Thyroid gland (tissue), 4 donors: ENCODE measurements at regions not wholly inside any gene's neighbourhood (a gene's known extent, or its start where the extent isn't known, plus 50 kb on each side); places are given as distances from the start of the nearest gene placed in this dataset.

Source experiments
- DNase-seq, 2 donors: peaks; one replicate each; pipeline ENCODE4 v3.0.0-alpha.2; 2019
- H3K27ac ChIP-seq, 3 donors: fragments of 200-600 bp; sonication (generic); 1 replicate in 2 of 3; 2 replicates in 1 of 3; pipeline ENCODE4 v1.5.1; 2016 to 2019; ENCODE audit warnings: mild to moderate bottlenecking in 1 of 3, moderate library complexity in 1 of 3
- H3K27me3 ChIP-seq: fragments of 200-600 bp; sonication (generic); one replicate; pipeline ENCODE4 v1.5.1; 2019
- H3K36me3 ChIP-seq, 2 donors: fragments of 200-600 bp; sonication (generic); one replicate each; pipeline ENCODE4 v1.5.1; 2016 to 2019
- H3K4me1 ChIP-seq, 2 donors: fragments of 200-600 bp; sonication (generic); one replicate each; pipeline ENCODE4 v1.5.1; 2017 to 2019
- H3K4me3 ChIP-seq, 3 donors: fragments of 200-600 bp; sonication (generic); replicated peaks in 1 of 3; 1 replicate in 2 of 3; 2 replicates in 1 of 3; pipeline ENCODE4 v1.5.1; 2016; ENCODE audit warnings: mild to moderate bottlenecking in 1 of 3
- H3K9me3 ChIP-seq: fragments of 200-600 bp; sonication (generic); one replicate; pipeline ENCODE4 v1.5.1; 2017
- POLR2A ChIP-seq, 2 donors: fragments of 450-650 bp; IDR thresholded peaks; one replicate each; pipeline ENCODE4 v1.6.1; 2017; ENCODE audit warnings: antibody characterized with exemption in 2 of 2, mild to moderate bottlenecking in 2 of 2, moderate library complexity in 1 of 2
- WGBS, 2 donors: methylation state at CpG; one replicate each; pipeline ENCODE4 v1.1.5; 2017; 5-methylcytosine and 5-hydroxymethylcytosine counted together
- intact Hi-C: fragments of 100-400 bp; cut with DNase I; formaldehyde crosslinking; loops from one replicate; pipeline ENCODE4 v1.15.1; 2023
- TF ChIP-seq, protein P1 (sequence below), 6 experiments: fragments of 200-600 bp in 3 of 6; fragments of 450-650 bp in 3 of 6; sonication (generic) in 3 of 6; IDR thresholded peaks; one replicate each; pipeline ENCODE4 v1.5.1; 2016 to 2019; ENCODE audit warnings: antibody characterized with exemption in 6 of 6, mild to moderate bottlenecking in 2 of 6, inconsistent platforms in 1 of 6, moderate library complexity in 1 of 6

DNA sequence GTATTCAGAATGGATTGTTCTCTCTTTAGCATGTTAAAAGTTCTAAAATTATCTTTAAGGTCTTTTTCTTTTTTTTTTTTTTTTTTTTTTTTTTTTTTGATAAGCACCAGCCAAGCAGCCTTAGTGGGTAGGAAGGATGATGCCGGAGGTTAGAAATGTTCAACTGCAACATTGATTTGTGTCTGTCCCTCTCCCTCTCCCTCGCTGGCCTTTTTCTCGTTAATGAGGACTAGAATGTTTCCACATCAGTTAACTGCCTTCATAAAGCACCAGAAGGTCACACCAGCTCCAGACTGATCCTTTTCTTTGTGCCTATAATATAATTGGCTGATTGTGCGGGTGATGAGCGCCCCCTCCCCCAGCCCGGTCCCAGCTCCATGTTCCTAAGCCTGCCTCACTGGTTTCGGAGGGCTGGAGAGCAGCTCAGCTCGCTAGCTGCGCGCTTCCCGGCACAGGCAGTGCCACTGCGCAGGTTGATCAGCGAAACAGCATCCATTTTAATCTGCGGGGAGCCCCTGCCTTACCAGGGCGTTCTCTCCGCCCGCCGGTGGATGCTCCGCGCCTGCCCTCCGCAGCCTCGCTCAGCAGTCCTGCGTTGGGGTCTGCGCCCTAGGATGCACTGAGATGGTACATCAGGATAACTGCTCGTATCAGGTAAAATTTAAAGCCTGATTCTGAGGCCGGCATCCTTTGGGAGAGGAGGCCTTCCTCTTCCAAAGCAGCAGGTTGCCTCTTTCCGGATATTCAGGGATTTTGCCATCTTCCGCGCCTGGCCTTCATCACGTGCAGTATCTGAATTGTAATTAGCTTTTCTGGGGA lies 148.9 kb upstream of the IL12A start, which contains the start of gene SCHIP1:
TSS of gene SCHIP1 (plus strand) at position 301 of the 819 bp plus-strand sequence.
- peaks cover 7 to 14% of the 10 kb centered on the region in 2 donors for H3K4me1 ChIP-seq
- H3K27me3 ChIP-seq: no peaks in the 10 kb centered on the region
- no peak within 1 kb of the TSS for H3K4me3 ChIP-seq
- no peaks in the 10 kb centered on the region for H3K9me3 ChIP-seq
- no peak for TF ChIP-seq POLR2A (IDR thresholded peaks at IDR 0.05)
- TF ChIP-seq, protein P1, sequence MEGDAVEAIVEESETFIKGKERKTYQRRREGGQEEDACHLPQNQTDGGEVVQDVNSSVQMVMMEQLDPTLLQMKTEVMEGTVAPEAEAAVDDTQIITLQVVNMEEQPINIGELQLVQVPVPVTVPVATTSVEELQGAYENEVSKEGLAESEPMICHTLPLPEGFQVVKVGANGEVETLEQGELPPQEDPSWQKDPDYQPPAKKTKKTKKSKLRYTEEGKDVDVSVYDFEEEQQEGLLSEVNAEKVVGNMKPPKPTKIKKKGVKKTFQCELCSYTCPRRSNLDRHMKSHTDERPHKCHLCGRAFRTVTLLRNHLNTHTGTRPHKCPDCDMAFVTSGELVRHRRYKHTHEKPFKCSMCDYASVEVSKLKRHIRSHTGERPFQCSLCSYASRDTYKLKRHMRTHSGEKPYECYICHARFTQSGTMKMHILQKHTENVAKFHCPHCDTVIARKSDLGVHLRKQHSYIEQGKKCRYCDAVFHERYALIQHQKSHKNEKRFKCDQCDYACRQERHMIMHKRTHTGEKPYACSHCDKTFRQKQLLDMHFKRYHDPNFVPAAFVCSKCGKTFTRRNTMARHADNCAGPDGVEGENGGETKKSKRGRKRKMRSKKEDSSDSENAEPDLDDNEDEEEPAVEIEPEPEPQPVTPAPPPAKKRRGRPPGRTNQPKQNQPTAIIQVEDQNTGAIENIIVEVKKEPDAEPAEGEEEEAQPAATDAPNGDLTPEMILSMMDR (IDR thresholded peaks at IDR 0.05): no peak
- peak; percentile 37 to 43 for DNase-seq
- intact Hi-C loops: no loop called here
- H3K27ac ChIP-seq: no peak within 1 kb of the TSS
- no peaks in the 10 kb centered on the region for H3K36me3 ChIP-seq
- WGBS, 2 donors: 47 to 50% methylated on average over 26 to 30 of the region's 30 CpGs

DNA sequence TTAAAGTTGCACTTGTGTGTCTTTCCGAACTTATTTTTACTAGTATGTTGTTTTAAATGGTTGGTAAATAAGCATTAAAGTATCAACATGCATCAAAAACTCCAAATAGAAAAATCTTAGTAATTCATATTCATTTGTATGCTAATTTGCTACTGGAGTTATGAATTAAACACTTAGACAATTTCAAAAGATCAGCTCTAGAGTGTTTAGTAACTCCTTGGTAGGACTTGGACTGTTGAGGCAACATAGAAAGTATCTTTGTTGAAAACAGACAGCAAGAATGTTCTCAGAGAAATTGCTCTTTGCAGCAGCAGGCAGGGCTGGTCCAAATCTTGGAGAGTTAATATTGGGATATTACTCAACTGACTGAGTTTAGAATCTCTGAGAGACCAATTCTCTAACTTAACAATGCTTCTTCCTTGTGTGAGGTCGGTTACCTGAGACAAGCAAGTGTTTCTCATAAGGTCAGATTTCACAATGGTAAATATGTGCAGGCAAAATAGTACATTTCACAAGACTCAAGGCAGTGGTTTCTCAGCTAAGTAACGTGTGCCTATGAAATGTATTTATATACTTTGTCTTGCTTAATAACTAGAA lies 147.8 kb upstream of the IL12A start:
- H3K4me1 ChIP-seq: peaks cover 7 to 14% of the 10 kb centered on the region in 2 donors
- WGBS, 2 donors: 77 to 85% methylated on average over 3 of the region's 3 CpGs
- TF ChIP-seq, protein P1 (IDR thresholded peaks at IDR 0.05): no peak
- no peak for TF ChIP-seq POLR2A (IDR thresholded peaks at IDR 0.05)
- intact Hi-C loops: no loop called here
- H3K9me3 ChIP-seq: no peaks in the 10 kb centered on the region
- no peaks in the 10 kb centered on the region for H3K27me3 ChIP-seq
- no peak for DNase-seq
- H3K4me3 ChIP-seq: no peak overlapping the region
- no peak overlapping the region for H3K27ac ChIP-seq
- no peaks in the 10 kb centered on the region for H3K36me3 ChIP-seq

DNA sequence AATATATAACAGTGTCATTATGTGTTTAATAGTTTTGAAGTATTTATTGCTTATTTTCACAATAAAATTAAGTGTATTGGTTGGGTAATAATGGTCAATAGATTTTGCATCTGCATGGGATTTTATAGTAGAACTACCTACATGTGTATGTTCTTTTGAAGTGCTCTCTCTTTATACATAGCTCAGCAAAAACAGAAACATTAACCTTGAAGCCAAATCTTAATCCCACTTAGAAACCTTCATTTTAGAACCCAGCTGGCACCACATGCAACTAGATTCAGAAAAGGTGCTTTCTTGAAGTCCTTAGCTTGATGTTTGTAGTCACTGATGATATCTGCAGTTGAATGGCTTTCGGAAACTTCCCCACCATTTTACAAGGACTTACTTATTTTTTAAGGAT lies 146.9 kb upstream of the IL12A start:
- H3K4me3 ChIP-seq: no peak overlapping the region
- H3K9me3 ChIP-seq: no peaks in the 10 kb centered on the region
- intact Hi-C loops: no loop called here
- 91 to 95% methylated on average over 1 of the region's 1 CpG for WGBS, 2 donors
- TF ChIP-seq POLR2A (IDR thresholded peaks at IDR 0.05): no peak
- TF ChIP-seq, protein P1 (IDR thresholded peaks at IDR 0.05): no peak
- DNase-seq: no peak
- H3K4me1 ChIP-seq: peaks cover 7 to 14% of the 10 kb centered on the region in 2 donors
- no peaks in the 10 kb centered on the region for H3K27me3 ChIP-seq
- no peaks in the 10 kb centered on the region for H3K36me3 ChIP-seq
- no peak overlapping the region for H3K27ac ChIP-seq

DNA sequence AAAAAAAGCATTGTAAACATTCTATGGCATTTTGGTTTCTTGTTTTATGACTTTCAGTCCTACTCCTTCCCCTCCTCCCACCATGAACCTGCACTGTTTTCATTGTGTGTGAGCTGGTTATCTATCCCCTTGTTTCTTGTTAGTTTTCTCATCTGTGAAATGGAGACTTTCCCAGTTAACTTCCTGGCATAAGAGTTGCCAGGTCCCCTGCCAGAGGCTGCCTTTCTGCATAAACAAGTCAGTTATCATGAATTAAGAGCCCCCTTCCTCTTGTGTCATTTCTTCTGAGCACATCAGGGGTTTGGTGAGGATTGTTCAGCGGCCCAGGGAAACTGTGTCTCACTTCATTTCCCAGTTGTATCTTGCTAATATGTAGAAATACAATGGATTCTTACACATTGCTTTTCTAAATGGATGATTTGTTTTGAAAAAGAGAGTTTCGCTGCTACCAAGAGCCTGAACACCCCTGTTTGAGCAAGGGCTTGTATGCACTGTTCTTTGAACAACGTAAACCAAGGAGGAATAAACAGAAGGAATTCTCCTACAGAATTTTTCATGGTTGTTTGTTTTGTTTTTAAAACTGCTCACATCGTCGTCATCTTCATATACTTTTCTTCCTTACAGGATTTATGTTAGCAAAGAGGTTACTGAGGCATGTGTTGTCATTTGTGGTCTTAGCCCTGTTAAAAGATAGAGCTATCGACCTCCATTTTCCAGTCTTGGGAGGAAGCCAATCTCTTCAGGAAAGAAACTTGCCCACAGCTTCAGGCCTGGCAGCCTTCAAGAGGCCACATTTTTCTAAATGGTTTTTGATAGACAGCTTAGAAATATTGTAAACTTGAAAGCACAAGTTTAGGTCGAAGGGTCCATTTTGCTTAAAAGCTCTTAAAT lies 144.6 kb upstream of the IL12A start:
- H3K4me3 ChIP-seq: no peak overlapping the region
- WGBS, 2 donors: 41 to 47% methylated on average over 7 of the region's 7 CpGs
- intact Hi-C loops: no loop called here

More for the DNA sequence above, 144.6 kb upstream of the IL12A start:
- TF ChIP-seq POLR2A (IDR thresholded peaks at IDR 0.05): no peak
- TF ChIP-seq, protein P1 (IDR thresholded peaks at IDR 0.05): no peak
- Histone ChIP-seq H3K4me1 (peaks cover 7 to 14% of the 10 kb centered on the region in 2 donors), H3K36me3 (no peaks in the 10 kb centered on the region), H3K27me3 (no peaks in the 10 kb centered on the region), H3K9me3 (no peaks in the 10 kb centered on the region), H3K27ac (no peak overlapping the region)
- DNase-seq: no peak
